Skeletal muscle cell (primary cell): ENCODE measurements at regions not wholly inside any gene's neighbourhood (a gene's known extent, or its start where the extent isn't known, plus 50 kb on each side); places are given as distances from the start of the nearest gene placed in this dataset.
"Not testable (repeated sequence)": the region's sequence is repeated elsewhere in the genome, so short reads cannot be mapped to it uniquely, and the experiment has no call there.

Experiments
- DNase-seq: peaks from one replicate; pipeline ENCODE4 v3.0.0-alpha.2; 2010; ENCODE audit warnings: low read depth
- H3K4me3 ChIP-seq: 2 replicates; pipeline ENCODE4 v1.5.1; 2011; ENCODE audit warnings: low read depth, mild to moderate bottlenecking, control low read depth, low read length, moderate library complexity

DNA sequence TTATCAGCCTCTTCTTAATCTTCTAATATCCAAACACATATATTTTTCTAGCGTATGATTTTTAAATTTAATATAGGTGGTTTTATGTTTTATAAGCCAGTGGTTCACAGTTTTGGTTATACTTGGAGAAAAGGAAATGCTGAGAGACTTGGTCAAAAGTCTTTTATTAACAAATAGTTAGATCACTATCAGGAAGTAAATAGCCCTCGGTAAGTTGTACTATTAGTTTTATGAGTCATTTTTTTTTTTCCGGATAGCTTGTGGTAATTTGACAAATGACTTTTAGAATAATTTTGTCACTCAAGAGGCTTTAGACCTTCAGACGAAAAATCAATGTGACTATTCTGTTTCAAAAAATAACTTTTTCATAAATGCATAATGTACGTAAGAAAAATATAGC is 232.2 kb upstream of the ROBO1 start:
- no peak for DNase-seq
- no peak overlapping the region for H3K4me3 ChIP-seq

DNA sequence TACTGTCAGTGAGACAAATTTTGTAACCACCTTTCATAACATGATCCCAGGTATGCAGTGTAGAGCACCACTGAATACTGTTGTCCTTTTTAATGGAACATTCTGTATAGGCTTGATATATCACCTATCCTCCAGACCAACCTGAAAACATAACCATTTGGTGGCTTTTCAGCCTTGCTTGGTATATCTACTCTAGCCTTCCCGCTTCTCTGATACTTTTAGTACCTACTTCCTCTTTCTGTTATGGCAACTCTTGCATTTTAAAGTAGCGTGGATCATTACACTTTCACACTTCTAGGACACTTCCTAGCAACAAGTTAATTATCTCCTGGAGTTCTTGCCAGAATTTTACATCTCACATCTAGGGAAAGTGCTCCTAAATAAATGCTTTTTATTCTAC is 226.6 kb upstream of the ROBO1 start:
- no peak for DNase-seq
- no peak overlapping the region for H3K4me3 ChIP-seq

DNA sequence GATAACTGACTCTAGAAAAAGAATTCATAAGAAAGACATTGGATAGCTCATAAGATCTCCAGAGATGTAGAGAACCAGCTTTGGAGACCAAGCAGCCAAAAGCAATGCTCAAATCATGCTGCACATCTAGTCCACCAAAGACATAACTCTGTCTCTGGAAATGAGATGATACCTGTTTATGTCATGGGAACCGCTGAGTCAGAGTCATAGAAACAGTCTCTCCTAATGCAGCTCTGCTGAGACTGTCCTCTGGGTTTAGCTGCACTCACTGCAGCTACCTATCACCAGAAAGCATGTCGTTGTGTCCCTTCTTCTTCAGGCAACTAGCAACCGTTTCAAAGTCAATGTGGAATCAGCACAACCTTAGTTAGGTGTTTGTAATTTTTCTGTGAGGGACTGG is 218.5 kb upstream of the ROBO1 start:
- no peak for DNase-seq
- H3K4me3 ChIP-seq = no peak overlapping the region

DNA sequence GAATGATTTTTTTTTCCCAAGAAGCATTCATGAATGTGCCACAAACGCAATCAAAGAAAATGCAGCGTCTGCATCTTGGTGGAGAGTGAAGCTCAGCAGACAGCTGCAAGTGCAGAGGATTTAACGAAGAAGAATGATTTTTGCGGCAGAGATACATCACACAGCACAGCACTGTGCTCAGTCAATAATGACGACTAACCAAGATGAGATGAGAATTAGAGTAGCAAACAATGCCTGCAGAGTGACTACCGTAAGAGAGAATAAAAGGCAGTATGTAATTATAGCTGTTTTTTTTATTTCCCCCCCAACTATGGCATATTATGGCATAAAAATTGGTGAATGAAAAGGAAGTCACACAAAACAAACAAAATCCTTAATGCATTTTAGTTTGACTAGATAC is 218.0 kb upstream of the ROBO1 start:
- H3K4me3 ChIP-seq = no peak overlapping the region
- DNase-seq = no peak

DNA sequence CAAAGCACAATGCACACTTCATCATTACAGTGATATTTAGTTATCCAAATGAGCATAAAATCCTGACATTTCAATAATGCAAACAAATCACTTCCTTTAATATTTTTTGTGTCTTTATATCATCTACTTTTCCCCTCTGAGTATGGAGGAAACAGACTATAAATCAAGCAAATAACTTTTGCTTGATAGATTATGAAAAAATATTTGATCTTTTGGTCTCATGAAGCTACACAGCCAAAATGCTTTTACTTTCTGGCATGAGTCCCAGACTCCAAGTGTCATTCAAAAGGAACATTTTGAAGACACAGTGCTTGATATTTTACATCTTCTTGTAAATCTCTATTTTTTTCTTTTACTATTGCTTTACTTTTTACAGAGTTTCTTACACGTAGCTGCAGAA is 215.3 kb upstream of the ROBO1 start:
- no peak overlapping the region for H3K4me3 ChIP-seq
- no peak for DNase-seq

DNA sequence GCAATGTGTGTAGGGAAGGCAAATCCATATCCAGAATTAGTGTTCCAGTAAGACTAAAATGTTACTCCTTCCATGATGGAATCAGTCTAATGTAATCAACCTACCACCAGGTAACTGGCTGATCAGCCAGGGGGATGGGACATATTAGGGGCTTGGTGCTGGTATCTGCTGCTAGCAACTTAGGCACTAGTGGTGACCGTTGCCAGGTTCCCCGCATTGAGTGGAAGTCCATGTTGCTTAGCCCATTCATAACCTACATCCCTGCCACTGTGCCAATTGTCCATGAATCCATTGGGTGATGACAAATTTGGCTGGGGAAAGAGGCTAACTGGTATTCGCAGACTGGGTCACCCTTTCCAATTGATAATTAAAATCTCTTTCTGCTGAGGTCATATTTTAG is 212.2 kb upstream of the ROBO1 start:
- DNase-seq = no peak
- no peak overlapping the region for H3K4me3 ChIP-seq

DNA sequence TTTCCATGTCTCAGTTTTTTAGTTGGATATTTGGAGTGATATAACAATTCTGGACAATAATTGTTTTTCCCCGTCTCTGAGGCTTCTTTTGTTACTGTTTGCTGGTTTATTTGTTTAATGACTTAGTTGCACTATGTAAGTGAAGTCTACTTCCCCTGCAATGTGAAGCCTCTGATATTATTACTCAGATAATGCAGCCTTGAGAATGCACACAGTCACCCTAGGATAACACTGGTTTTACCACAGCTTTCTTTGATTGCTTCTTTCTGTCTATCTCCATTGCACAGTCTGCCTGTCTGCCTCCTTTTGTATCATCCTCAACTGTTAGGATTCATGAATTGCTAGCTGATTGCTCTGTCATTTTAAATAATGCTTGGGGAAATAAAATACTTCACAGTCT is 208.7 kb upstream of the ROBO1 start:
- no peak for DNase-seq
- no peak overlapping the region for H3K4me3 ChIP-seq

DNA sequence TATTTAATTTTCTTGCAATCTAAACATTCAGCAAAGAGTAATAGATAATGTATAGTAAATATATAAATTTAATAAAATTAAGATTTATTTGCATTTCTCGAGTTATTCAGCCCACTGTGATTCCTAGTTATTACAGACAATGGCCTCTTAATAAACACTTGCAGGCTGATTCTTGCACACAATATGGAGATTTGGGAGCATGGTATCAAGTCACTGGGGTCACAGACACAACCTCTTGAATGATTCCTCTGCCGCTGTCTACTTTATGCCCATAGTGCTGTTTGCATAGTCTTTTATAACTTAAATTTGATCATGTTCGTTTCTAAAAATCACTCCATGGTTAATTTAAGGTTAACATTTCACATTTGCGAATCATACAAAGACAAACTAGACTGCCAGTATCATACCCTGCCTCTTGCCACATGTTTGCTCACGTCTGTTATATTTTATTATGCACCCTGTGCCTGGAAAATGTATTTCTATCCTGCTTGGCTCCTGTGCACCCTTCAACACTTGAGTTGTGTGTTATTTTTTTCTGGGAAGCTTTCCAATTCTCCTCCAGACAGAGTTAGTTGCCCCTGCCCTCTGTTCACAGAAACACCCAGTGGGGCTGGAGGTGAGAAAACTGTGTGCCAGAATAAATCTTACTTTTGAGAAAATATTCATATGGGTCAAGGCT is 206.3 kb upstream of the ROBO1 start:
- DNase-seq = peak; percentile 35
- no peak overlapping the region for H3K4me3 ChIP-seq

DNA sequence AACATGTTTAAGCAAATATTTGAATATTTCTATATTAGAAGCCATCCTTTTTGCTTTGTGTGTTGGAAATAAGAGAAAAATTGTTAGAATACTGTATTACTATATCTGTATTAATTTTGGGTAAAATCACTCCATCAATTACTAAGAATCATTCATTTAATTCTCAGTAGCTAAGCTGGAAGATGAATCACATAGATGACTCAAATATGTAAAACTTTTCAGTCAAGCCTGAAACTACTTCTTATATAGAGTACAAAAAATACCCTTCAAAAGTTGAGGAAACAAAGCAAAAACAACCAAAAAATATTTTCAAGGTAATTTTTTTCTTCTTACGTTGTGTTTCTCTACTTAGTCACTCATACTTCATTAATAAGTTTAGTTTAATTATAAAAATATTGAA is 205.7 kb upstream of the ROBO1 start:
- DNase-seq = no peak
- H3K4me3 ChIP-seq = no peak overlapping the region

DNA sequence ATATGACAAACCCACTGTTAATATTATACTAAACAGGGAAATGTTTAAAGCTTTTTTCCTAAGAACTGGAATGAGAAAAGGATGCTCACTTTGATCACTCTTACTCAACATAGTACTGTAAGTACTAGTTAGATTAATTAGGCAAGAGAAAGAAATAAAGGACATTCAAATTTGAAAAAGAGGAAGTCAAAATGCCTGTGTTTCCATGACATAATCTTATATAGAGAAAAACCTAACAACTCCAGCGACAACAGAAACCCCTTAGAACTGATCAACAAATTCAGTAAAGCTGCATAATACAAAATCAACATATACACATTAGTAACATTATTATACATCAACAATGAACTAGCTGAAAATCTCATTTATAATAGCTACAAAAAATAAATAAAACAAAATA is 200.6 kb upstream of the ROBO1 start:
- no peak overlapping the region for H3K4me3 ChIP-seq
- DNase-seq = no peak

DNA sequence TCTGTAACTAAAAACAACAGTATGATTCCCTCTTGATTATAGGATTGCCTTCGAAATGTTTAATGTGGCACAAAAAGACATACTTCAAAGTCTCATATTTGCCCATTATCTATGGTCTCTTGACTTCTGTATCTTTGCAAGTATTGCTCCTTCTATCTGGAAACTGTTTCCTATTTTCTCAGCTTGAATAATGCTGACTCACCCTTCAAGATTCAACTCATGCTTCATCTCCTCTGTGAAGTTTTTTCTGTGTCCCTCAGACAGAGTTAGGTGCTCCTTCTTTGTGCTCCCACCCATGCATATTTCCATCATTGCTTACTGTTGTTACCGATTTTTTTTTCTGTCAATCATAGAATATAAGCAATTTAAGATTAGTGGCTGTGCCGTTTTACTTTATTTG is 192.8 kb upstream of the ROBO1 start:
- DNase-seq = no peak
- no peak overlapping the region for H3K4me3 ChIP-seq

DNA sequence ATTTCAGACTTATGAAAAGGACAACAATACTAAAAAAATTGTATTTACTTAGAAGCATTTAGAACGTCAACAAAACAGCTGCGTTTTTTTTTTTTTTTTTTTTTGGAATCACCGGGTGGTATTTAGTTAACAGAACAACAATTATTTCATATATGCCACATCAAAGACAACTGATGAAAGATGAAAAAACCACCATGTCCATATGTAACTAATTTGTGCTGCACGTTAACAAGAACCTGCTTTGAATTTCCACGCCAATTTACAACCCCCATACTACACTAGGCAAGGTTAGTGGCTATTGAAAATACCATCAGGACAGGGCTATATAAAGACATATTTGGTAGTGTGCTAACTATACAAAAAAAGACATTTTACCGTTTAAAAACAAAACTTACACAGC is 189.3 kb upstream of the ROBO1 start:
- no peak overlapping the region for H3K4me3 ChIP-seq
- no peak for DNase-seq

DNA sequence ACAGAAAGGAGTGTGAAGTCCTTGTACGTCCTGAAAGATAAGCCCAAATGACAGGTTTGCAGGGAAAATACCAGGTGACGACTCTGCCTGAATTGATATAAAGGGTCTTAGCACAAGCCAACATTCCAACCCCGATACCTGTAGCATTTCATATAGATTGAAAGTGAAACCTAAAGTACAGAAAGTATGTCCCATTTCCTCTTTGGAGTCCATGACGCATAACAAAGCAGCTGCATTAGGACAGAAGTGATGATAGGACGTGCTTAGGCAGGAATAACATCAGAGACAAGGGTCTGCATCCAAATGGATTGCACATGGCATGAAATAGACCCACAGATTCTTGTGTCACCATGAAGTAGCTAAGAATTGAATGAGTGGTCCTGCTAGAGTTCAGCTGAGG is 187.0 kb upstream of the ROBO1 start:
- DNase-seq = no peak
- H3K4me3 ChIP-seq = peak overlapping the region; percentile 9

DNA sequence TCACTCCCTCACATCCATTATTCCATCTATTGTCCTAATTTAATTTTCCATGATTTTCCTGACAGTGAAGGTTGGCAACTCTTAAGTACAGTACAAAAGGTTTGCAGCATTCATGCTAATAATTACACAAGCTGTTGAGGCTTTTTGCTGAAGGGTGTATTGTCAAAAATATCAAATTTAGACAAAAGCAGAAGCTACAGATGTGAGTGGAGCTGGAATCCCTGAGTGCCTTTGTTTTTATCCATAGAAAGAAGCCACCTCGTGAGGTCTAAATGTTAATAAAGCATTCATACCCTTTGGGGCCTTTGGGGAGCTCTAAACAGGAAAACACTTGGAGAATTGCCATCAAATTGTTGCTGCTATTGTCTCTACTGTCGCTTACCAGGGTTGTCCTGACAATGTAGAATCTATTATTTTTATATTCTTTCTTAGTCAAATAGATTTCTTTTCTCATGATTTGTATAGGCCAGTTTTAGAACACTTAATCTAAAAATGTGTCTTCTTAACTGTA is 185.8 kb upstream of the ROBO1 start:
- no peak overlapping the region for H3K4me3 ChIP-seq
- no peak for DNase-seq

DNA sequence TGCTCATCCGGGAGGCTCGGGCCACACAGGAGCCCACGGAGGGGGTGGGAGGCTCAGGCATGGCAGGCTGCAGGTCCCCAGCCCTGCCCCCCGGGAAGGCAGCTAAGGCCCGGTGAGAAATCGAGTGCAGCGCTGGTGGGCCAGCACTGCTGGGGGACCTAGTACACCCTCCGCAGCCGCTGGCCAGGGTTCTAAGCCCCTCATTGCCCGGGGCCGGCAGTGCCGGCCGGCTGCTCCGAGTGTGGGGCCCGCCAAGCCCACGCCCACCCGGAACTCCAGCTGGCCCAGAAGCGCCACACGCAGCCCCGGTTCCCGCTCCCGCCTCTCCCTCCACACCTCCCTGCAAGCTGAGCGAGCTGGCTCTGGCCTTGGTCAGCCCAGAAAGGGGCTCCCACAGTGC is 183.6 kb upstream of the ROBO1 start:
- DNase-seq, H3K4me3 ChIP-seq: not testable (repeated sequence)

DNA sequence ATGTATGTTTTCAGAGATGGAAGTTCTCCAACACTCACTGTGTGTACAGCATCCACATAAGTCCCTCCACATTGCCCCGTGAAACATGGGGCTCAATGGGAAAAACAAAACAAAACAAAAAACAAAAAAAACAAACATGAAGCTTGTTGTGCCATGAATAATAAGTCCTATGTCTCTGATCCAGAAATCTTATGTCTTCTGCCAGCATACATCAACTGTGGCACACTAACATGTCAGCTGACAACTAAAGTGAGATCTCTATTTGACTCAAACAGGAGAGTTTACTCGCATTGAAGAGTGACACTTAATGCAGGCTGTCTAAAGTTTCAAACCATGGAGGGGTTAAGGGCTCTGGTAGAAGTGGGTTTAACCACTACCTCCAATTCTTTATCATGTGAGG is 180.2 kb upstream of the ROBO1 start:
- no peak overlapping the region for H3K4me3 ChIP-seq
- no peak for DNase-seq

DNA sequence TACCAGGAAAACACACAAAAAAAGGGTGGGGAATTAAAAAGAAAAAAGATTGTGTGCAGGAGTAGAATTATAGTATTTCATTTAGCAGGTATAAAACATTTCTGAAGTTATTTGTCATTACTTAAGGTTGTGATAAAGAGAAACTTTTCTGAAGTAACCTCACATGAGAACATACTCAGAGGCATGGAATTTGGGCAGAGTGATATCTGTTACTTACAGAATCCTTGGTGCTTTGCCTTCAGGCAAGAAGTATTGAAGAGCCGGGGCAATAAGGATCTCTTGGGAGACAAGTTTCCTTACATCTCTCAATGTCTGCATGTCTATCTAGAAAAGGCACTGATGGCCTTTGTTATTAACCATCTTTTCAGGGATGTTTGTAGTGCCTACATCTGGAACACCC is 179.7 kb upstream of the ROBO1 start:
- no peak overlapping the region for H3K4me3 ChIP-seq
- no peak for DNase-seq

DNA sequence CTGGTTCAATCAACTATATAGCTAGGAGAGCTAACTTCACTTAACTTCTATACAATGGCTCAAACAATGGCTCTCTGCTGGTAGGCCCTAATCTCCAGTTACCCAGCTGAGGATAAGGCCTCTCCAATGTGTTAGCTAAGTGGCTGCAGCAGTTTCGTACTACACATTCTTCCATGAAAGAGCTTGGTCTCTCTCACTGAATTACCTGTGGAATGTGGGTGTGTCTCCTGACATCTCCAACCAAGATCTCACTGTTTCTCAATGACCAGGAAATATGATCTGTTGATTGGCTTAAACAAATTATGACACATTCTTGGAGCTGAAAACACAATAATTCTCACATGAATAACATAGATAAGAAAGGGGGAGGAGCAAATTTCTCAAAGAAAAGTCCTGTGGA is 169.8 kb upstream of the ROBO1 start:
- H3K4me3 ChIP-seq = no peak overlapping the region
- DNase-seq = no peak

DNA sequence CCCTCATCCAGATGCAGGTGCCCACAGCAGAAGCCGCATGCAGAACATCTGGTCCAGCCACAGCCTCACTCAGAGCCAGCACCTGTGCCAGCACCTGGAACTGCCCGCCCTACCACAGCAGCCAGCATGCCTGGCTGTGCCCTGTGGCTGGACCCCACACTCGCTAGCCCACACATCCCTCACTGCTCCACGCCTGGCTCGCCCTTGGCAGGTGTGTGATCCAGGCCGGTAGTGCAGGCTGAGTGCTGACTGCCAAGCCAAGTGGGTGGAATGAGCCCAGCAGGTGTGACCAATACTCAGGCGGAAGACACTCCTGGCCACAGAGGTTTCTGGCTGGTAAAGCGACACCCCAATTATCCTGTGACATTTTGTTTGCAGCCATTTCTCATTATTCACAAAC is 162.4 kb upstream of the ROBO1 start:
- H3K4me3 ChIP-seq = no peak overlapping the region
- DNase-seq = no peak

DNA sequence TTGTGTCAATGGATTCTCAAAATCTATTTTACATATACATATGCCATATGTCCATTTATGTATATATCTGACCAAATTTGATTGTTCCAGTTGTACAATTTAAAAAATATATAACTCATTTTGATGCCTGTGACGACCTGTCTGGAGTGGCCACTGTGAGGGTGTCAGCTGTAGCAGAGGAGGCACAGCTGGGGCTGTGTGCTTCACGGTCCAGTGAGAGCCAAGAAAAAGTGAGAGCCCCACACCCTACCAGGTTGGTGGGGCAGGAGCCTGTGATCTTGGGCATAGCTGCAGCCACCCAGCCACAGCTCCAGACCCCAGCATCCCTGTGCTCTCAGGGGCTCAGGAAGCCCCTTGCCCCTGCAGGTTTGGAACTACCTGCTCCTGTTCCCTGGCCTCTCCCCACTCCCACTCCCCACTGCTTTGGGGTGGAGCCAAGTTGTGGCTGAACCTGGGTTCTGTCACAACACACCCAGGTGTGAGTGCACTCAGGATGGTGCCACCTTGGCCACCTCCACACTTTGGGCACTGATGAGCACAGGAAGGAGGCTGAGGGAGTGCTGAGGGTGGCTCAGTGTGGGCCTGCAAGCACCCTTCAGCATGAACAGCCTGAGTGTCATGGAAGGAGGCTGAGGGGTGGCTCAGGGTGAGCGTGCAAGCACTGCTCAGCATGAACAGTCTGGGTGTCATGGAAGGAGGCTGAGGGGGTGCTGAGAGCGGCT is 161.1 kb upstream of the ROBO1 start:
- no peak overlapping the region for H3K4me3 ChIP-seq
- DNase-seq = no peak

DNA sequence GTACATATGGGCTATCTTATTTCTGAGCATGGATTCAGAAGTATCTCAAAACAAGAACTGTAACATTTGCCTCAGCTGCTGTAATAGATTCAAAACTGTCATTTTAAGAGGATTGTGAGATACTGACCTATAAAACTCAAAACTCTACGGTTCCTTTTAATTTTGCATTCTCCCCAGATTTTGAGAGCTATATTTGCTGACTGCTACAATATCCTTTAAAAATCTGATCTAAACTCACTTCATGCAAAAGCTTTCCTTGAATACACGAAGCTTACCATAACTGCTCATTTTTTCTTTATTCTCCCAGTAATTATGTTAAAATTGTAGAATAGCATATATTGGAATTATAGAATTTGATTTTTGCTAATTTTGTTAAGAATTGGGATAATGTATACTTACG is 158.7 kb upstream of the ROBO1 start:
- no peak for DNase-seq
- no peak overlapping the region for H3K4me3 ChIP-seq
